KMS-11 (cell line): ENCODE measurements at regions not wholly inside any gene's neighbourhood (a gene's known extent, or its start where the extent isn't known, plus 50 kb on each side); places are given as distances from the start of the nearest gene placed in this dataset.

Source experiments
- H2AFZ ChIP-seq: fragments of 200-600 bp; sonication (generic); 2 replicates; pipeline ENCODE4 v1.6.1; 2016; ENCODE audit warnings: antibody characterized with exemption, mixed run types, low read depth
- H3K27ac ChIP-seq: fragments of 200-600 bp; sonication (generic); 2 replicates; pipeline ENCODE4 v1.6.1; 2016; ENCODE audit warnings: mild to moderate bottlenecking, mixed run types
- H3K27me3 ChIP-seq: fragments of 200-600 bp; sonication (generic); 2 replicates; pipeline ENCODE4 v1.6.1; 2017; ENCODE audit warnings: mild to moderate bottlenecking, low read depth, mixed run types, moderate library complexity; ENCODE audit not compliant: insufficient read depth
- H3K36me3 ChIP-seq: fragments of 200-600 bp; sonication (generic); 2 replicates; pipeline ENCODE4 v1.6.1; 2017; ENCODE audit warnings: mild to moderate bottlenecking, mixed run types; ENCODE audit not compliant: insufficient read depth
- H3K4me1 ChIP-seq: fragments of 200-600 bp; sonication (generic); 2 replicates; pipeline ENCODE4 v1.6.1; 2016; ENCODE audit warnings: mild to moderate bottlenecking, low read depth, mixed run types; ENCODE audit not compliant: poor library complexity, severe bottlenecking
- H3K4me2 ChIP-seq: fragments of 200-600 bp; sonication (generic); 2 replicates; pipeline ENCODE4 v1.7.0; 2016; ENCODE audit warnings: mild to moderate bottlenecking, mixed run types
- H3K4me3 ChIP-seq: fragments of 200-600 bp; sonication (generic); IDR thresholded peaks from 2 replicates; pipeline ENCODE4 v1.6.1; 2017; ENCODE audit warnings: low read depth, low read length, mixed read lengths; ENCODE audit not compliant: insufficient read depth
- H3K79me2 ChIP-seq: fragments of 200-600 bp; sonication (generic); 2 replicates; pipeline ENCODE4 v1.6.1; 2016; ENCODE audit warnings: low read depth, mixed run types; ENCODE audit not compliant: insufficient read depth
- H3K9ac ChIP-seq: fragments of 200-600 bp; sonication (generic); 2 replicates; pipeline ENCODE4 v1.6.1; 2016; ENCODE audit warnings: mild to moderate bottlenecking, mixed run types
- H4K20me1 ChIP-seq: fragments of 200-600 bp; sonication (generic); 2 replicates; pipeline ENCODE4 v1.6.1; 2016; ENCODE audit warnings: mild to moderate bottlenecking, mixed run types; ENCODE audit not compliant: insufficient read depth
- CTCF ChIP-seq: fragments of 200-600 bp; sonication (generic); conservative IDR thresholded peaks from 2 replicates; pipeline ENCODE4 v1.6.1; 2017; ENCODE audit warnings: low read depth, mild to moderate bottlenecking, antibody characterized with exemption, low read length, moderate library complexity, mixed read lengths

GRCh38 chr5:152094716-152095115 is 170.1 kb upstream of the GLRA1 start:
- no peaks in the 10 kb centered on the region for H3K79me2 ChIP-seq
- peaks cover 13% of the 10 kb centered on the region for H3K4me1 ChIP-seq
- no peaks in the 10 kb centered on the region for H3K36me3 ChIP-seq
- no peak overlapping the region for H3K4me3 ChIP-seq
- H4K20me1 ChIP-seq, result no peaks in the 10 kb centered on the region
- H3K27ac ChIP-seq, result no peak overlapping the region
- no peaks in the 10 kb centered on the region for H3K27me3 ChIP-seq
- H3K4me2 ChIP-seq, result no peak overlapping the region
- no peak overlapping the region for H2AFZ ChIP-seq
- no peak overlapping the region for H3K9ac ChIP-seq
- TF ChIP-seq CTCF, result no peak

- Histone ChIP-seq H3K4me3 (no peak overlapping the region), H2AFZ (no peak overlapping the region), H3K79me2 (no peaks in the 10 kb centered on the region), H3K4me1 (peaks cover 13% of the 10 kb centered on the region), H3K27me3 (no peaks in the 10 kb centered on the region), H3K27ac (no peak overlapping the region), H3K9ac (no peak overlapping the region), H3K4me2 (no peak overlapping the region), H3K36me3 (no peaks in the 10 kb centered on the region), H4K20me1 (no peaks in the 10 kb centered on the region)
- no peak for TF ChIP-seq CTCF
These were observed 169.4 kb upstream of the GLRA1 start for GRCh38 chr5:152094060-152094459.

GRCh38 chr5:152092580-152092979 is 167.9 kb upstream of the GLRA1 start:
- Histone ChIP-seq H3K4me1 (peaks cover 9% of the 10 kb centered on the region), H3K4me2 (no peak overlapping the region), H3K79me2 (no peaks in the 10 kb centered on the region), H3K4me3 (no peak overlapping the region), H4K20me1 (no peaks in the 10 kb centered on the region), H3K27ac (no peak overlapping the region), H3K9ac (no peak overlapping the region), H2AFZ (no peak overlapping the region), H3K27me3 (no peaks in the 10 kb centered on the region), H3K36me3 (no peaks in the 10 kb centered on the region)
- TF ChIP-seq CTCF, result no peak

GRCh38 chr5:152089644-152090043 is 165.0 kb upstream of the GLRA1 start:
- H4K20me1 ChIP-seq, result no peaks in the 10 kb centered on the region
- no peaks in the 10 kb centered on the region for H3K4me1 ChIP-seq
- TF ChIP-seq CTCF, result no peak
- H3K79me2 ChIP-seq, result no peaks in the 10 kb centered on the region
- H3K27ac ChIP-seq, result no peak overlapping the region
- no peak overlapping the region for H3K9ac ChIP-seq
- no peaks in the 10 kb centered on the region for H3K36me3 ChIP-seq
- no peak overlapping the region for H3K4me3 ChIP-seq
- H2AFZ ChIP-seq, result no peak overlapping the region
- no peak overlapping the region for H3K4me2 ChIP-seq
- H3K27me3 ChIP-seq, result no peaks in the 10 kb centered on the region

GRCh38 chr5:152086668-152087067 is 162.0 kb upstream of the GLRA1 start:
- H3K27ac ChIP-seq, result no peak overlapping the region
- H2AFZ ChIP-seq, result no peak overlapping the region
- H3K27me3 ChIP-seq, result no peaks in the 10 kb centered on the region
- H3K4me1 ChIP-seq, result no peaks in the 10 kb centered on the region
- no peaks in the 10 kb centered on the region for H3K36me3 ChIP-seq
- TF ChIP-seq CTCF, result no peak
- no peaks in the 10 kb centered on the region for H4K20me1 ChIP-seq
- H3K9ac ChIP-seq, result no peak overlapping the region
- no peak overlapping the region for H3K4me2 ChIP-seq
- H3K4me3 ChIP-seq, result no peak overlapping the region
- H3K79me2 ChIP-seq, result no peaks in the 10 kb centered on the region
